ENCODE measurements at regions not wholly inside any gene's neighbourhood (a gene's known extent, or its start where the extent isn't known, plus 50 kb on each side); places are given as distances from the start of the nearest gene placed in this dataset.

DNA sequence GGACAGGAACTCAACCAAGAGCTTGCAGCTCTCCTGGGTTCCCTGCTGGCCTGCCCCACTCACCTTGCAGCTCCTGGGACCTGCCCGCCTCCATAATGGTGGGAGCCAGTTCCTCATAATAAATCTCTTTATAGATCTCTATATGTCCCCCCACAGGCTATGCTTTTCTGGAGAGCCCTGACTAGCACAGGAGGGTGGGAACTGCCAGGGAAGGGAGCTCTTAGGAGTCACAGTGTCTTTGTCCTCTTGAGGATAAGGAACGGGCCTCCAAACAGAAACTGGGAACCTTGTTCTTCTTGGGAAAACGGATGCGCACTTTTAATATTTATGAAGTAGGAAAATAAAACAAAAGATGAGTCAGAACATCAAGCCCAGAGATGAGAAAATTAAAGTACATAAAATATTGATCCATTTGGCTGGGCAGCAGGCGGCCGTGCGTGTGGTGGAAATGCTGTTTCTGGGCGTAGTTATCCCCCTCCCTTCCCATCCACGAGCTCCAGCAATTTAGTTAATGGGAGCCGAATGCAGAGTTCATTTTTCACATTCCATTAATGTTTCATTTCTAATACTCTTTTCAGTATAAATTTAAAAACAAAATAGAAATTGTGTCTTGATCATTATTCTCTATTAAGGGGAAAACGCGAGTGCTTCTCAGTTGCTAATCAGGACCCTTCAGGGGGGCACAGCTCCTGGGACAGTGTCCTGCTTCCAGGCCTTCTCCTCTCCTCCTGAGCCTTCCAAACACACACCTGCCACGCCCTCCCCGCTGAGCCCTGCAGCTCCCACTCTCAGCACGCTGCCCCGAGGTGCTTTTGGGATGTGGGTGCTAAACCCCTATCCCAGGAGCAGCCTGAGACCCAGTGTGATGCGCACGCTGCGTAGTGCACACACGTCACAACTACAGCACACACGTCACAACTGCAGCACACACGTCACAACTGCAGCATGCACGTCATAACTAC lies 323.3 kb upstream of the AJAP1 start:
- no peak for DNase-seq

DNA sequence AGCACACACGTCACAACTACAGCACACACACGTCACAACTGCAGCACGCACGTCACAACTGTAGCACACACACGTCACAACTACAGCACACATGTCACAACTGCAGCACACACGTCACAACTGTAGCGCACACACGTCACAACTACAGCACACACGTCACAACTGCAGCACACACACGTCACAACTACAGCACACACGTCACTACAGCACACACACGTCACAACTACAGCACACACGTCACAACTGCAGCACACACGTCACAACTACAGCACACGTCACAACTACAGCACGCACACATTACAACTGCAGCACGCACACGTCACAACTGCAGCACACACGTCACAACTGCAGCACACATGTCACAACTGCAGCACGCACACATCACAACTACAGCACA lies 322.6 kb upstream of the AJAP1 start:
- no peak for DNase-seq

DNA sequence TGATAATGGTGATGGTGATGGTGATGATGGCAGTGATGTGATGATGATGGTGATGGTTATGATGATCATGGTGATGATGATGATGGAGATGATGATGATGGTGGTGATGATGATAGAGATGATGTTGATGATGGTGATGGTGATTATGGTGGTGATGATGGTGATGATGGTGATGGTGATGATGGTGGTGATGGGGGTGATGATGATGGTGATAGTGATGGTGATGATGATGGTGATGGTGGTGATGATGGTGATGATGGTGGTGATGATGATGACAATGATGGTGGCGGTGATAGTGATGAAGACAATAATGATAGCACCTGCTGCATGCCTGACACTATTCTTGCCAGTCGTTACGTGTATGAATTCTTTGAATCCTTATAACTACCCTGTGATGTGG lies 317.9 kb upstream of the AJAP1 start:
- no peak for DNase-seq

DNA sequence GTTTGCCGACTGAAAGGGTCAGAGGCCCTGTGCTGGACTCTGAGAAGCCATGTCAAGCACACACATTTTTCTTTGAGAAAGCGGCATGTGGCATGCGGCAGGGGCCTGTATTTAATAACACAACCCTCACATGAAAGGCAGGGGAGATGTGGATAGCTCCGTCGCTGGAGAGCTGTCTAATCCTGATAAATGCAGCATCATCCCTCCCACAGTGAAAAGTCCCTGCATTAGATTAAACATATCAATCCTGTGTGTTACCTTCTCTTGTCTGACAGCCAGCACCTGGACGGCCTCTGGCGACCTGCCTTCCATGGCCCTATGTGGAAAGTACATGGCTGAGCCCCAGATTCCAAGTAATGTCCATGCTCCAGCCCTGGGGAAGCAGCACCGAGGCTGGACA lies 313.0 kb upstream of the AJAP1 start:
- DNase-seq: no peak

DNA sequence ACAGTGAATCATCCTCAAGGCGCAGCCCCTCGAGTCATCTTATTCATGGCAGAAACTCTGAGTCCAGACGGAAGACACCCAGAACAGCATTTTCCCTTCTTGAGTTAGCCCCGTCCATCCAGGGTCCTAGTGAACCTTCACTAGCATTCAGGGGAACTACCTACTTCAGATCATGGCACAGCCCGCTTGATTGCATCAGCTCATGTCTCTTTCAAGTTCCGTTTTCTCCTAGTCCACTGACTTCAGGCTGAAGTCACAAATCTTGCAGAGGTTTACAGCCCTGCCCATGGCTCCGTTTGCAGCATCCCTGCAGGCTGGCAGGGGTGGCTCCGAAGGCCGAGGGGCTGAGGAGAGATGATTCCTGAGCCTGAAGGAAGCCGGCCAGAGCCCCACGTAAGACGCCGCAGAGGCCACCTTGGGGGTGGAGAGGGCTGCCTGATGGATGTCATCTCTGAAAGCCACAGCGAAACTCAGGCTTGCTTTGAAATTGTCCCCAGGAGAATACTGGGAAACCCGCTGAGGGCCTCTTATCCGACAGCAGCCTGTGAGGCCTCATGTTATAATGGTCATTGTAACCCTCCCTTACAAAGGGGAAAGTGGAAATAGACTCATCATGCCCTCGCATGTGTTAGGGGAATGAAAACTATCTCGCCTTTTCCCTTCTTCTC lies 310.2 kb upstream of the AJAP1 start:
- DNase-seq: no peak

DNA sequence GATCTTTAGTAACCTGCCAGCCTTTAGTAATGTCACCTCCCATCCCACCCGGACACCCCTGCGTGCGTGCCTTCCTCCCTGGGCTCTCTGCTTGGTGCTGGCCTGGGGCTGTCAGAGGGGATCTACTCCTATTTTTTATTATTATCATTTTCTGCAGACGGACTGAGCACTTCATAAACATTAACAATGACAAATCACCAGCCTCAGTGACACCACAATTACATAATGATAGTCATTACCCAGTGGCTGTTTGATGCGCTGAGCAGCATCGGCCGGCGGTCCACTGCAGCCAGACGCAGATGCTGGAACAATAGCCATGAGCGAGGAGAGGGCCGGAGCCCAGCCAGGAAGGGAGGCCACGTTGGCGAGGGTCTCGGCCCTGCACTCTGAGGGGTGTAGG lies 309.3 kb upstream of the AJAP1 start:
- no peak for DNase-seq

DNA sequence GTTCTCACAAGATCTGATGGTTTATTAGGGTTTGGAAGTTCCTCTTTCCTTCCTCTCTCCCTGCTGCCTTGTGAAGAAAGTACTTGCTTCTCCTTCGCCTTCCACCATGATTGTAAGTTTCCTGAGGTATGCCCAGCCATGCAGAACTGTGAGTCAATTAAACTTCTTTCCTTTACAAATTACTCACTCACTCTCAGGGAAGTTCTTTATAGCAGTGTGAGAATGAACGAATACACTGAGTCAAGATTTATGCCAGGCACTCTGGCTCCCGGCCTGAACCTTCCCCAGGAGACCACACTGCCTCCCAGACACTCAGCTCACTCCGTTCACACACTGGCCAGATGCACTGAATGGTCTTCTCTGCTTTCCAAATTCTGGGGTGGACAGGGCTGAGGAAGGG lies 308.3 kb upstream of the AJAP1 start:
- no peak for DNase-seq

DNA sequence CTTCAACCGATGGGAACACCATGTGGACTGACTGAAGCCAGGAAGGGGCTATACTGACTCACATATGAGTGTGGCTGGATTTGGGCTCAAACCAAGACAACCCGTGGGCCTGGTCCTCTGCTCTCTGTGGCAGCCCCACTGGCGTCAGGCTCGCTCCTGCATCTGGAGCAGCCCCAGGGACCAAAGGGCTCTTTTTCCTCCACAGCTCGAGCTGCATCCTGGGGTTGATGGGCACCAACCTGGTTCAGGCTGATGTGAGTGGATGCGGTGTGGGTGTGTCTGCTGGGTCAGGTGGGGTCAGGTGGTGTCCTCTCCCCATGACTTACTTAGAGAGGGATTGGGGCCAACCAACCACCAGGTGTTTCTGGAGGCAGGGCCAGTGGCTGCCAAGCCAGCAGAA lies 303.0 kb upstream of the AJAP1 start:
- no peak for DNase-seq

DNA sequence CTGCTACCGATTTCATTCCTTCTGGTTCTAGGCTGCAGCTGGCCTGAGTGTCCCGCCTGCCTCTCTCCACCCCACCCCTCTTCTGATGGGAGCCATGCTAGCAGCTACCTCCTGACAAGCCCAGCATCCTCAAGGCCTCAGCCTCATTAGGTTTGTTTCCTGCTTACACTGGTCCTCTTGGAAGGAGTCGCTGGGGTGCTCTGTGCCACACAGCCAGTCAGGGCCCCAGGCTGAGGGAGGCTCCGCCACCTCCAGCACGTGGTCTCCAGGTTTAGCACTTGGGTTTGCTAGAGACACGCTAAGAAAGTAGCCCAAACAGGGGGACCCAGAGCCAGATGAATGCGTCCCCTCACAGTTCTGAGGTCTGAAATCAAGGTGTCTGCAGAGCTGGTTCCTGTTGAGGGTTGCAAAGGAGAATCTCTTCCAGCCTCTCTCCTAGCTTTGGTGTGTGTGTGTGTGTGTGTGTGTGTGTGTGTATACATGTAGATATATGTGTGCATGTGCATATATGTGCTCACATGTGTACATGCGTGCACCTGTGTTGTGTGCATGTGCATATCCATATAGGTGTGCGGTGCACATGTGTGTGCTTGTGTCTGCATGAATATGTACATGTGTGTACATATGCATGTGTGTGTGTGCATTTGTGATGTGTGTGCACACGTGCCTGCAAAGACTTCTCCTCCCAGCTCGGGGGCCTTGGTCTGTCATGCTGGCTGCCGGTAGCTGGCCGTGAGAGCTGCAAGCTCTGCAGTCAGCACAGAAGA lies 301.1 kb upstream of the AJAP1 start:
- DNase-seq: no peak

DNA sequence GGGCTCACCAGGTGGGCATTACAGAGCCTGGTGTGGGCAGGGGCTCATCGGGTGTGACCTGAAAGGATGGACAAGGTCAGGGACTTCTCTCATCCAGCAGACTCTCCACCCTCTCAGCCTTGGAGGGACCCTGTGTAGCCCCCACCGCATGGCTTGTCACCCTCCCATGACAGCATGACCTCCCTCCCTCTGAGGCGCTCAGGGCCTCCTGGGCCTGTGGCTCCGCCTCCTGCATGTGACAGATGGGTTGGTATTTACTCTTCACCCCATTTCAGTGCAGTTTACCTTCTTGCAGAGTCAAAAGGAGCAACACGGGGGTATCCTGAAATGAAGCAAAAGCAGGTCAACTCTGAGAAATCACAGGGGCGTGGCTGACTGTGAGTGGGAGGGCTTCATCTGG lies 298.6 kb upstream of the AJAP1 start:
- no peak for DNase-seq

DNA sequence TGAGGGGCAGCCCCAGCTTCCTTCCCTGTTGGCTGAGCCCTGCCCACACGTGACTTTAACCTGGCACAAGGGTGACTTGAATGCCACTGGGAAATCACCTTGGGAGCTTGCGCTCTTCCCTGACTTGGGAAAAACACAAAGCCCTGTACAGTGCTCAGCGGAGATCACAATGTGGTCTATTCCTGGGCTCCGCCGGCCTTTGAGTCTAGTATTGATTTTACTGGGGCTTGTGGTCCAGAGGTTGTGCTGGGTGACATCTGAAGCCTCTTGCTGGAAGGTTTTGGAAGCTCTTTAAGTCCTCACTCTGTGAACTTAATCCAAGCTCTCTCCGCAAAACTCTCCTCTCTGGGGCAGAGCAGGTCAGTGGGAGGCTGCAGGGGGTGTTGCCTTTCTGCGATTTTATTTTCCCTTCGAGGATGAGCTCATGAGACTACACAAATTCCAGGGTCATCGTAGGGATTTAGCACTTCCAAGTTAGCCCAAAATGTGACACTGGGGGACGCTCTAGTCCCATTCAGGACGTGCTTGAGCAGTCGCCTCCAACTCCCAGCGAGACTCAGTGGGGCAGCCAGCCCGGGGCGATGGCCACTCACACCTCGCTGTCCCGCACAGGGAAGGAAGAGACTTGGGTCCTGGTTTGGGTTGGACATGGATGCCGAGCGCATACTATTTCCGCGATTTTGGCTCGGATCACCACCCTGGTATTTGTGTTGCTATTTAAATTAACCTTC lies 291.9 kb upstream of the AJAP1 start:
- no peak for DNase-seq

DNA sequence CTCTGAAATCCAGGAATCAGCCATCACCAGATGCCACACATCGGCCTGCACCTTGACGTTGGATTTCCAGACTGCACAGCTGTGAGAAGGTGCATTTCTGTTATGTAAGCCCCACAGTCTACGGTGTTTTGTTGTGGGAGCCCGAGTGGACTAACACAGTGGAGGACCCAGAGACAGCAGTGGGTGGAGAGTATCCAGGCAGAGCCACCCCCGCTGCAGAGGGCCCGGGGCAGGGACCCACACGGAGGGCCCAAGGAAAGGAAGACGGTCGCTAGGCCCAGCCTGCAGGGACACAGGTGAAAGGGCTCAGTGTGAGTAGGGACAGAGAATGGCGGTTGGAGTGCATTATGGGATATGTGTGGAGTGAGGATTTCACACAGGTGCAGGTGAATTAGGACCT lies 288.3 kb upstream of the AJAP1 start:
- DNase-seq: no peak

DNA sequence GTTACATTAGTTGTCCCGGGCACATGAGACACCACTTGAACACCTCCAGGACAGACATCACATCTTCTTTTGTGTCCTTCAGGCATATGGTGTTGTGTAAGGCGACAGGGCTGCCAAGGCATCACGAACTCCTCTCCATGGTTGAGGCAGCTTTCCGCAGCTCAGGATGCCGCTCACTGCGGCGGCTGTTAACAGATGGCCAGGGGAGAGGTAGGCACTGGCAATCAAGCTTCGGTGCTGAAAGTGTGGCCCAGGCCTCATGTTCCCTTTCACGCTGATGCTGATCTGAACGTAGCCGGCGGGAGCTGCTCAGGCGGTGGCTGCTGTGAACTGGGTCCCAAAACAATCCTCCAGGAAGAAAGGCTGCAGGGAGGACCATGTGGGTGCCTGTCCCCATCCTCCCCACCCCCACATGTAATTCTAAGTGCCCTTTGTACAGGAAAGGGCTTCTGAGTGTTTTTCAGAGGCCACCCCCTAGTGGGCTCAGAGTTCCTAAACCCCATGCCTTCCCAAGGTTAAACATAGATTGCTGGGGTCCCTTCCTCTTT lies 287.1 kb upstream of the AJAP1 start:
- DNase-seq: no peak

DNA sequence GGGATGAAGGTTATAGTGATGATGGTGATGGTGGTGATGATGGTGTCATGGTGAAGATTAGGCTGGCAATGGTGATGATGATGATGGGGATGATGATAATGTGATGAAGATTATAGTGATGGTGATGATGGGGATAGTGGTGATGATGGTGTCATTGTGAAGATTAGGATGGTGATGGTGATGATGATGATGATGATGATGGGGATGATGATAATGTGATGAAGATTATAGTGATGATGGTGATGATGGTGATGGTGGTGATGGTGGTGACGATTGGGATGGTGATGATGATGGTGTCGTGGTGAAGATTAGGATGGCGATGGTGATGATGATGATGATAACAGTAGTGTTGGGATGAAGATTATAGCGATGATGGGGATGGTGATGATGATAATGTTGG lies 285.1 kb upstream of the AJAP1 start:
- DNase-seq: no peak

DNA sequence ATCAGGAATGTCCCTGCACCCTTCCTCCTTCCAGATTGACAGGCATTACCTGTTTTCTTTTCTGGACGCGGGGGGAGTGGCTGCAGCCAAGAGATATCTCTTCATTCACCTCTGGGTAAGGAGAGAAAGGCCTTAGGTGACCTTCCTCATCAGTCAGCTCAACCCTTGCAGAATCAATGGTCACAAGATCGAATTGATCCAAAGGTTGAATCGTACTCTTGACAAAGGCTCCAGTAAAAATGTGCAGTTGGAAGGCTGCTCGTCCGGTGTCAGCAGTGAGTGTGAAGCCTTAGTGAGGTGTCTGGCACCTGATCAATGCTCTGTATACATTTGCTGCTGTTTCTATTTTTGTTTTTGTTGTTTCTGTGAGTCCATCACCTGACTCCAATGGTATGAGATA lies 282.6 kb upstream of the AJAP1 start:
- no peak for DNase-seq

DNA sequence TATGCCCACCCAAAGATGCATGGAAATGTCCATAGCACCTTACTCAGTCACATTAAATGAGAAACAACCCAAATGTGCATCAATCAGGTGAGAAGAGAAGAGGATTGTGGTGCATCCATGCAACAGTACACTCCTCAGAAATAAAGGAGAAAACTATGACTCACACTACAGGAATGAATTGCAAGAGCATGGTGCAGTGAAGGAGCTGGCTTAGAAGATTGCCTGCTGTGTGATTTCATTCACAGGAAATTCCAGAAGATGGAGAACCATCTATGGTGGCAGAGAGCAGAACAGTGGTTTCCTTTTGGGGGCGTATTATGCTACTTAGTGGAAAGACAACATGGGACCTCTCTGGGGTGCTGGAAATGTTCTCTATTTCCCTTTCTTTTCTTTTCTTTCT lies 278.6 kb upstream of the AJAP1 start:
- no peak for DNase-seq

DNA sequence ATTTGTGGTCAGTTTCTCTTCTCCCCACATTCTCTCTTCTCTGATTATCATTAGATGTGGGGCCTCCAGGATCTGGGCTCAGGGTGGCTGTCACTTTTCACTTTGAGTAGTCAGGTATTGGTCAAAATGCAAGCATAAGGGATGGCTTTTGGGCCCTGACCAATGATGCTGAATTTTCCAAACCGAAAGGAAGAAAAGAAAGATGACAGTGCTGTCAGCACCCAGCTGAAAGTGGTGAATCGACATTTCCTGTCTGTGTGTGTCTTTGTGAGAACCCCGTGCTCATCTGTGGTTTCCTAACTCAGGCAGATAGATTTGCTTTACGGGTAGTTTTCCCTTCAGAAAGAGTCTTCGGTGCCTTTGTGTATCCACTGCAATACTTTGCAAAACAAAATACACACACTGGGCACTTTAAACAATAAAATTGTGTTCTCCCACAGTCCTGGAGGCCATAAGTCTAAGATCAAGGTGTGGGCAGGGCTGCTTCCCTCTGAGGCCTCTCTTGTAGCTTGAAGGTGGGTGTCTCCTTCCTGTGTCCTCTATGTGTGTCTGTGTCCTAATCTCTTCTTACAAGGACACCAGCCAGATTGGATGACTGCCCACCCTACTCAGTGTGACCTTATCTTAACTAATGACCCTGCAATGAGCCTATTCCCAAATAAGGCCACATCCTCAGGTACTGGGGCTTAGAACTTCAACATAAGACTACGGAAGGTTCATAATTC lies 274.8 kb upstream of the AJAP1 start:
- DNase-seq: no peak

DNA sequence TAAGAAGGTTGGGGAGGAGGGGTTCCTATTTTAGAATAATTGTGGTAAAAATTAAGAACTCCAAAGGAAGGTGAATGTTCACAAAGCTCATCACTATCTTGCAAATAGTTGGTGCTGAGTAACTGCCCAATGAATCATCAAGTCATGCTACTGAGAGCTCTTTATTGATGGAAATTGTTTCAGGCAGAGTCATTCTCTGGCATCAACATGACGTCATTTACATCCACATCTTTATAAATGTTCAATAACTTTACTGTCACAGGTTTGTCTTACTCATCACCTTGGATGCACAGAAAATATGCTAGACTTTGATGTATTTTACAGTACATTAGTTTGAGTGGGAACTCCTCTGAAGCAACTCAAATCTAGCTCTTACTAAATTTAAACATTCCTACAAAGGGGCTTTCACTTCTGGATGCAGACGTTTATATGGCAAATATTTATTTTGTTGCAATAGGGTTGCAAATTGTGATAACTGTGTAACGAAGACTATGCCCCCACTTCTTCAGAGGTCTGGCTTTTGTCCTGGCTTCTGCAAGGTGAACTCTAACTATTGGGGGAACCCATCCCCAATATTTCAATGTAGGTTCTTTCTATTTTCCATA lies 273.7 kb upstream of the AJAP1 start:
- no peak for DNase-seq

DNA sequence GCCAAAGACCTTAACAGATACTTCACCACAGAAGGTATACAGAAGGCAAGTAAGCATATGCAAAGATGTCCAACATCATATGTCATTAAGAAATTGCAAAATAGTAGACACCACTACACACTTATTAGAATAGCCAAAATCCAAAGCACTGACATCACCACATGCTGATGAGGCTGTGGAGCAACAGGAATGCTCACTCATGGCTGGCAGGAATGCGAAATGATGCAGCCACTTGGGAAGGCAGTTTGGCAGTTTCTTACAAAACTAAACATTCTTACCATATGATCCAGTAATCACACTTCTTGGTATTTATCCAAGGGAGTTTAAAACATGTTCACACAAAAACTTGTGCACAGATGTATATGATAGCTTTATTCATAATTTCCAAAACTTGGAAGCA lies 261.2 kb upstream of the AJAP1 start:
- no peak for DNase-seq

DNA sequence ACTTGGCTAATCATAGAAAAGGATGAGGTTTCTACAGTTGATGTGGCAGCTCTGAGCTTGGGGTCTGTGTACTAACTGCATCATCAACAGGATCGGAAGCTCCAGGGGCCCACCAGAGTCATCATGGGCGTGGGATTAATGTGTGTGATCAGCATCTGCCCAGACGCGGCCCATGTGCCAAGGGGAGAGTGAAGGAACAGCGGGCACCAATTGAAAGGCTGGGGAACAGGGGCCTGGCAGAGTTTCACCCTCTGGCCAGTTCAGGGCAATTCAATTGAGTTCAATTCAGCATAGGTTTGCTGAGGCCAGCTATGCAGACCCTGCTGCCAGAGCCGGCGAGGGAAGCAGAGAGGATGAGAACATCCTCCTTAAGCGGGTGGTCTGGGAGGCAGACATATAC lies 260.0 kb upstream of the AJAP1 start:
- DNase-seq: no peak

DNA sequence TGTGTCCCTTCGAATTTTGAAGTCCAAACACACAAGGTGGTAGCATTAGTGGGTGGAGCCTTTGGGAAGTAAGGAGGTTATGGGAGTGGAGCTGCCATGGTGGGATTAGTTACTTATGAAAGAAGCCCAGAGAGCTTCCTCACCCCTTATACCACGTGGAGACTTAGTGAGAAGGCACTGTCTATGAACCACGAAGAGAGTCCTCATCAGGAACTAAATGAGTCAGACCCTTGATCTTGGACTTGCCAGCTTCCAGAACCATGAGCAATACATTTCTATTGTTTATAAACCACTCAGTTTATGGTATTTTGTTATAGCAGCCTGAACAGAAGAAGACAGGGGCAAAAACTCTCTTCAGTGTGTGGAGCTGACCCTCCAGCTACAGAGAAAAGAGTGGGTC lies 259.3 kb upstream of the AJAP1 start:
- DNase-seq: no peak

DNA sequence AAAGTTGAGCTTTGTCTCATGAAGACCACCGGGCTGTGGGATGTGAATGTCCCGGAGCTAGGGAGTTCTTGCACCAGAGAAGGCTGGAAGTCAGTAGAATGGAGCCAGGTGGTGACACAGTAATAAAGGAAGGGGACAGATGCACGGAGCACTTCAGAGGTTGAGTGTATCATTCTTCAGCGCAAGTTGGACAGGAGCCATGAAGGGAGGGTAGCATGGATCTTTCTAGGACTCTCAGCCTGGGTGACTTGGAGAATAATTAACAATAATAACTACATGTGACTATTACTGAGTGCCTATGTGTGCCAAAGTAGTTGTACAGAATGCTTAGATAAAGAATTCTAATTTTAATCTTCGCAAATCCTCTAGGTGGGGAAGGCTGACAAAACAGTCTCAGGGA lies 258.7 kb upstream of the AJAP1 start:
- no peak for DNase-seq
